Fibroblast of lung (primary cell): ENCODE measurements at regions not wholly inside any gene's neighbourhood (a gene's known extent, or its start where the extent isn't known, plus 50 kb on each side); places are given as distances from the start of the nearest gene placed in this dataset.
"Not testable (repeated sequence)": the region's sequence is repeated elsewhere in the genome, so short reads cannot be mapped to it uniquely, and the experiment has no call there.

Experiments used
- DNase-seq, 2 donors: peaks; one replicate each; pipeline versions ENCODE4 v3.0.0 to v3.0.0-alpha.2; 2010; ENCODE audit warnings: low read depth in 2 of 2
- H2AFZ ChIP-seq: 2 replicates; pipeline ENCODE4 v1.5.1; 2012; ENCODE audit warnings: low read length, control low read depth, inconsistent platforms
- H3K27ac ChIP-seq: 2 replicates; pipeline ENCODE4 v1.5.1; 2011; ENCODE audit warnings: low read length, control low read depth; ENCODE audit not compliant: insufficient read depth
- H3K27me3 ChIP-seq: 2 replicates; pipeline ENCODE4 v1.5.1; 2011; ENCODE audit warnings: mild to moderate bottlenecking, low read length; ENCODE audit not compliant: control insufficient read depth, insufficient read depth
- H3K36me3 ChIP-seq: 2 replicates; pipeline ENCODE4 v1.5.1; 2011; ENCODE audit warnings: low read length; ENCODE audit not compliant: control insufficient read depth, insufficient read depth
- H3K4me1 ChIP-seq: 2 replicates; pipeline ENCODE4 v1.5.1; 2011; ENCODE audit warnings: low read length; ENCODE audit not compliant: control insufficient read depth, insufficient read depth; ENCODE audit errors: extremely low read depth
- H3K4me2 ChIP-seq: 2 replicates; pipeline ENCODE4 v1.5.1; 2011; ENCODE audit warnings: low read length, control low read depth; ENCODE audit not compliant: insufficient read depth; ENCODE audit errors: extremely low read depth
- H3K4me3 ChIP-seq, 4 experiments: fragments of 200-600 bp in 1 of 4; sonication (generic) in 1 of 4; replicated peaks in 1 of 4; 2 replicates each; pipeline ENCODE4 v1.5.1; 2011 to 2016; ENCODE audit warnings: low read length in 4 of 4, low read depth in 3 of 4, mild to moderate bottlenecking in 3 of 4, control low read depth in 2 of 4, inconsistent platforms in 1 of 4, mixed read lengths in 1 of 4; ENCODE audit not compliant: insufficient read depth in 1 of 4; ENCODE audit errors: control extremely low read depth in 1 of 4
- H3K79me2 ChIP-seq: 2 replicates; pipeline ENCODE4 v1.5.1; 2012; ENCODE audit warnings: mild to moderate bottlenecking, low read length, inconsistent platforms; ENCODE audit not compliant: control insufficient read depth, insufficient read depth
- H3K9ac ChIP-seq: 2 replicates; pipeline ENCODE4 v1.5.1; 2011; ENCODE audit warnings: mild to moderate bottlenecking, low read length, control low read depth; ENCODE audit not compliant: insufficient read depth
- H3K9me3 ChIP-seq: 2 replicates; pipeline ENCODE4 v1.5.1; 2012; ENCODE audit warnings: low read depth, low read length; ENCODE audit not compliant: control insufficient read depth, insufficient read depth
- H4K20me1 ChIP-seq: 2 replicates; pipeline ENCODE4 v1.5.1; 2011; ENCODE audit warnings: low read length; ENCODE audit not compliant: control insufficient read depth, insufficient read depth; ENCODE audit errors: extremely low read depth
- EZH2 ChIP-seq: IDR thresholded peaks from 2 replicates; pipeline ENCODE4 v1.5.1; 2012; ENCODE audit warnings: low read length, control low read depth, mild to moderate bottlenecking; ENCODE audit errors: missing control alignments
- TF ChIP-seq, protein P1 (sequence below), 2 donors: IDR thresholded peaks in 1 of 2; conservative IDR thresholded peaks in 1 of 2; 1 replicate in 1 of 2; 2 replicates in 1 of 2; pipeline ENCODE4 v1.5.1; 2011 to 2012; ENCODE audit warnings: low read length in 2 of 2, control low read depth in 1 of 2, inconsistent platforms in 1 of 2, low read depth in 1 of 2, mild to moderate bottlenecking in 1 of 2

DNA sequence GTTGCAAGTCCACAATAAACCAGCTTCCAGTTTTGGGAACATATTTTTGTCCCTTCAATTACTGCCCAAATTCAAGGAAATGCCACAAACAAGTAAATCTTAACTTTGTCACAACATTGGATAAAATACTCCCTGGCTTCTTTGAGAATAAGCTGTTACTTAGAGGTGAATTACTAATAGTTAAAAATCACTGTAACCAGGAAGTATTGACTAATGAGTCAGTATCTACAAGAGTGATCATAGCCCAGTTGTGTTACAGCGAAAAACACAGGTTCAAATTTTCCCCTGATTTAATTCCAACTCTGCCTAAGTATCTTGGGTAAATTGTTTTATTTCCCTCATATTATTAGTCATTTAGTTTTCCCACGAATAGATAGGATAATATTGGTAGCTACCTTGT, 291.2 kb upstream of the PPARGC1A start:
- no peaks in the 10 kb centered on the region for H3K9me3 ChIP-seq
- no peaks in the 10 kb centered on the region for H3K79me2 ChIP-seq
- H3K4me2 ChIP-seq: no peak overlapping the region
- H3K4me3 ChIP-seq: no peak overlapping the region
- DNase-seq: no peak
- H3K4me1 ChIP-seq: no peaks in the 10 kb centered on the region
- no peaks in the 10 kb centered on the region for H3K36me3 ChIP-seq
- H3K27me3 ChIP-seq: no peaks in the 10 kb centered on the region
- H3K9ac ChIP-seq: no peak overlapping the region
- no peak overlapping the region for H2AFZ ChIP-seq
- H4K20me1 ChIP-seq: no peaks in the 10 kb centered on the region
- TF ChIP-seq, protein P1, sequence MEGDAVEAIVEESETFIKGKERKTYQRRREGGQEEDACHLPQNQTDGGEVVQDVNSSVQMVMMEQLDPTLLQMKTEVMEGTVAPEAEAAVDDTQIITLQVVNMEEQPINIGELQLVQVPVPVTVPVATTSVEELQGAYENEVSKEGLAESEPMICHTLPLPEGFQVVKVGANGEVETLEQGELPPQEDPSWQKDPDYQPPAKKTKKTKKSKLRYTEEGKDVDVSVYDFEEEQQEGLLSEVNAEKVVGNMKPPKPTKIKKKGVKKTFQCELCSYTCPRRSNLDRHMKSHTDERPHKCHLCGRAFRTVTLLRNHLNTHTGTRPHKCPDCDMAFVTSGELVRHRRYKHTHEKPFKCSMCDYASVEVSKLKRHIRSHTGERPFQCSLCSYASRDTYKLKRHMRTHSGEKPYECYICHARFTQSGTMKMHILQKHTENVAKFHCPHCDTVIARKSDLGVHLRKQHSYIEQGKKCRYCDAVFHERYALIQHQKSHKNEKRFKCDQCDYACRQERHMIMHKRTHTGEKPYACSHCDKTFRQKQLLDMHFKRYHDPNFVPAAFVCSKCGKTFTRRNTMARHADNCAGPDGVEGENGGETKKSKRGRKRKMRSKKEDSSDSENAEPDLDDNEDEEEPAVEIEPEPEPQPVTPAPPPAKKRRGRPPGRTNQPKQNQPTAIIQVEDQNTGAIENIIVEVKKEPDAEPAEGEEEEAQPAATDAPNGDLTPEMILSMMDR (conservative IDR thresholded peaks at IDR 0.05 in 1 of 2, IDR thresholded peaks at IDR 0.05 in 1 of 2; ENCODE audit: low read depth in 1 of 2, low read length in 2 of 2): no peak
- TF ChIP-seq EZH2: no peak
- H3K27ac ChIP-seq: no peak overlapping the region

DNA sequence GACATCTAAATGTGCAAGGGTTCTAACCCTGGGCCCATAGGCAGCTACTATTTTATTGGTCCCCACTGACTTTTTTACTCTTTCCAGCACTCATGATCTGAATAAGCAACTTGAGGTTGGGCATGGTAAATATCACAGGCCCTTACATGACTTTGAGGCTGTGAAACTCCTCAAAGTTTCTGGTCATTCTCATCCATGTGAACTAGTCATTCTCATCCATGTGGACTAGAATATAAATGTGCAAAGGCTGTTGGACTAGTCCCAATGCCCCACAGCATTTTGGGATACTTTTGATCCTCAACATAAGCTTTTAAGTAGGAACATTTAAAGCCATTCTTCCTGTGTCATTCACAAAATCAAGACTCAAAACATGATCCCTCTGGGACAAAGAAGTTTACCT, 290.7 kb upstream of the PPARGC1A start:
- H3K4me3 ChIP-seq: no peak overlapping the region
- no peaks in the 10 kb centered on the region for H4K20me1 ChIP-seq
- H3K4me2 ChIP-seq: no peak overlapping the region
- DNase-seq: no peak
- no peaks in the 10 kb centered on the region for H3K9me3 ChIP-seq
- H3K79me2 ChIP-seq: no peaks in the 10 kb centered on the region
- no peak overlapping the region for H3K9ac ChIP-seq
- no peaks in the 10 kb centered on the region for H3K4me1 ChIP-seq
- H3K36me3 ChIP-seq: no peaks in the 10 kb centered on the region
- H3K27ac ChIP-seq: no peak overlapping the region
- no peaks in the 10 kb centered on the region for H3K27me3 ChIP-seq
- H2AFZ ChIP-seq: no peak overlapping the region
- TF ChIP-seq, protein P1 (conservative IDR thresholded peaks at IDR 0.05 in 1 of 2, IDR thresholded peaks at IDR 0.05 in 1 of 2; ENCODE audit: low read depth in 1 of 2, low read length in 2 of 2): no peak
- TF ChIP-seq EZH2: no peak

DNA sequence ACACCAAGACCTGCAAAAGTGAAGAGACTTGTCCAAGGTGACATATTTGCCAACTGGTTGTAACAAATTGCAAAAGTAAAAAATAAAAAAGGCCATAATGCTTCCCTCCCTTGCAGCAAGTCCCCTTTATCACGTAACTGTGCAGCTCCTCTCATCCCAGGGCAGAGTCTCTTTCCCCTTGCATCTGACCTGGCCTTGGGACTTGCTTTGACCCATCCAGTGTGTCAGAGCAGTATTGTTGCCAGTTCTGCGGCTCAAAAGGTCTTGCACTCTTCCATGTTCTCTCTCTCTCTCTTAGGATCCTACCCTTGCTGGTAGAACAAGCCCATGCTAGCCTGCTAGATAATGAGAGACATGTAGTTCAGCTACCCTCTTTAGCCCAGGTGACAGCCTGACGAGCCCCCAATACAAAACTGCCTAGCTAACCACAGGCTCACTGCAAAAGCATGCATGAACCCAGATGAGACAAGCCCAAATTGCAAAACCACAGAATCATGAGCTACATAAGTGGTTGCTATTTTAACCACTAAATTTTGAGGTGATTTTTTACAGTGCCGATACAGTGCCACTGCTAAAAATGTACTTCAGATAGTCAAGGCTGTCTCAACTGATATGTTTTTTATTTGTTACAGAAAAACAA, 289.5 kb upstream of the PPARGC1A start:
- H3K27ac ChIP-seq: no peak overlapping the region
- no peaks in the 10 kb centered on the region for H3K4me1 ChIP-seq
- TF ChIP-seq EZH2: no peak
- TF ChIP-seq, protein P1 (conservative IDR thresholded peaks at IDR 0.05 in 1 of 2, IDR thresholded peaks at IDR 0.05 in 1 of 2; ENCODE audit: low read depth in 1 of 2, low read length in 2 of 2): no peak
- H3K9ac ChIP-seq: no peak overlapping the region
- no peaks in the 10 kb centered on the region for H3K36me3 ChIP-seq
- H3K79me2 ChIP-seq: no peaks in the 10 kb centered on the region
- H3K9me3 ChIP-seq: no peaks in the 10 kb centered on the region
- H3K4me2 ChIP-seq: no peak overlapping the region
- no peaks in the 10 kb centered on the region for H3K27me3 ChIP-seq
- DNase-seq: peak in 1 of 2 donors; percentile 56
- H4K20me1 ChIP-seq: no peaks in the 10 kb centered on the region
- H3K4me3 ChIP-seq: no peak overlapping the region
- no peak overlapping the region for H2AFZ ChIP-seq

DNA sequence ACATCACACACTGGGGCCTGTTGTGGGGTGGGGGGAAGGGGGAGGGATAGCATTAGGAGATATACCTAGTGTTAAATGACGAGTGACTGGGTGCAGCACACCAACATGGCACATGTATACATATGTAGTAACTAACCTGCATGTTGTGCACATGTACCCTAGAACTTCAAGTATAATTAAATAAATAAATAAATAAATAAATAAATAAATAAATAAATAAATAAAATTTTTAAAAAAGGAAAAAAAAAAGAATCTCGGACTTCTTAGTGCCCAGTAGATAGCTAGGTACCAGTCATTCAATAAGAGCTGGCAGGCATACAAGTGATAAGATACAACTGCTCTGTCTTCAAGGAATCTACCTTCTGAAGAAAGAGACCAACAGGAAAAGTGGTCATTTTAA, 287.6 kb upstream of the PPARGC1A start:
- H3K9me3 ChIP-seq, H4K20me1 ChIP-seq, H3K27me3 ChIP-seq, H3K27ac ChIP-seq, H3K36me3 ChIP-seq, H3K79me2 ChIP-seq, H2AFZ ChIP-seq, H3K4me1 ChIP-seq, H3K4me3 ChIP-seq, DNase-seq, H3K9ac ChIP-seq, H3K4me2 ChIP-seq: not testable (repeated sequence)
